H4 (cell line): ENCODE measurements at regions not wholly inside any gene's neighbourhood (a gene's known extent, or its start where the extent isn't known, plus 50 kb on each side); places are given as distances from the start of the nearest gene placed in this dataset.
A peak's percentile ranks its signal among the peaks of the same experiment; 100 is the strongest.
"Not testable (repeated sequence)": the region's sequence is repeated elsewhere in the genome, so short reads cannot be mapped to it uniquely, and the experiment has no call there.

ENCODE experiments used
- DNase-seq: peaks from one replicate; pipeline ENCODE4 v3.0.0-alpha.2; 2015; ENCODE audit warnings: low spot score

GRCh38 chr2:192828947-192829346, 634.2 kb upstream of the TMEFF2 start:
- peak; percentile 7 for DNase-seq

- no peak for DNase-seq
Measured at GRCh38 chr2:192828175-192828574, 633.4 kb upstream of the TMEFF2 start.

- no peak for DNase-seq
Measured at GRCh38 chr2:192827735-192828134, 633.0 kb upstream of the TMEFF2 start.

GRCh38 chr2:192814376-192814775, 619.6 kb upstream of the TMEFF2 start:
- no peak for DNase-seq

- no peak for DNase-seq
Measured at GRCh38 chr2:192813341-192813740, 618.6 kb upstream of the TMEFF2 start.

- DNase-seq = no peak
Measured at GRCh38 chr2:192809173-192809572, 614.4 kb upstream of the TMEFF2 start.

GRCh38 chr2:192783643-192784042, 588.9 kb upstream of the TMEFF2 start:
- no peak for DNase-seq

- no peak for DNase-seq
Measured at GRCh38 chr2:192775459-192776262, 580.9 kb upstream of the TMEFF2 start.

GRCh38 chr2:192775011-192775410, 580.3 kb upstream of the TMEFF2 start:
- no peak for DNase-seq

GRCh38 chr2:192773044-192773443, 578.3 kb upstream of the TMEFF2 start:
- DNase-seq = no peak

- peak; percentile 29 for DNase-seq
Measured at GRCh38 chr2:192749611-192750200, 555.0 kb upstream of the TMEFF2 start.

GRCh38 chr2:192741889-192742288, 547.2 kb upstream of the TMEFF2 start:
- peak; percentile 46 for DNase-seq

GRCh38 chr2:192735447-192735846, 540.7 kb upstream of the TMEFF2 start:
- no peak for DNase-seq

- DNase-seq = no peak
Measured at GRCh38 chr2:192729369-192729768, 534.6 kb upstream of the TMEFF2 start.

GRCh38 chr2:192725991-192726390, 531.3 kb upstream of the TMEFF2 start:
- DNase-seq = no peak

- no peak for DNase-seq
Measured at GRCh38 chr2:192719629-192720028, 524.9 kb upstream of the TMEFF2 start.

- DNase-seq = no peak
Measured at GRCh38 chr2:192718340-192718739, 523.6 kb upstream of the TMEFF2 start.

- no peak for DNase-seq
Measured at GRCh38 chr2:192700934-192701333, 506.2 kb upstream of the TMEFF2 start.

- no peak for DNase-seq
Measured at GRCh38 chr2:192697880-192698279, 503.1 kb upstream of the TMEFF2 start.

- DNase-seq = no peak
Measured at GRCh38 chr2:192696857-192697256, 502.1 kb upstream of the TMEFF2 start.

- no peak for DNase-seq
Measured at GRCh38 chr2:192687015-192687414, 492.3 kb upstream of the TMEFF2 start.

- DNase-seq = not testable (repeated sequence)
Measured at GRCh38 chr2:192682511-192682910, 487.8 kb upstream of the TMEFF2 start.

- DNase-seq = no peak
Measured at GRCh38 chr2:192675681-192676080, 480.9 kb upstream of the TMEFF2 start.
